NCI-H146 treated with DMSO at 0.1 percent for 48 hours (cell line): ENCODE measurements at regions not wholly inside any gene's neighbourhood (a gene's known extent, or its start where the extent isn't known, plus 50 kb on each side); places are given as distances from the start of the nearest gene placed in this dataset.
"Not testable (repeated sequence)": the region's sequence is repeated elsewhere in the genome, so short reads cannot be mapped to it uniquely, and the experiment has no call there.

Experiments
- DNase-seq: peaks from one replicate; lab custom pipeline; 2025; ENCODE audit not compliant: unreplicated experiment; lab: John Stamatoyannopoulos, UW

DNA sequence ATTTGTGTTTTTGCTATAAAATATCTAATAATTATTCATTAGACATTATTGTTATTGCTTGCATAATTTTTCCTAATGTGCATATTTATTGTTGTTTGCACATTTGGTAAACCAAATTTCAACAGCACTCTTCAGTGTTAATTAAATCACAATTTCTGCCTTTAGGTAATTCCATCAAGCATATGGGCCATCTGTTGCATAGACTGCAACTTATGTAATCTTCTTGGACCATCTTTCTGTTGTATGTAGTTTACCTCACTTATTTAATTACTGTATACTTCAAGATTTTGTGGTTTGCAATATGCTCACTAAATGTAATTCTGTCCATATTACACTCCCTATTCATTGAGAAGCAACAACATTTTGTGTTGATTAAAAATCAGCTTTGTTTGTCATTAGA, 1360.1 kb downstream of the REEP3 start:
- DNase-seq: no peak

DNA sequence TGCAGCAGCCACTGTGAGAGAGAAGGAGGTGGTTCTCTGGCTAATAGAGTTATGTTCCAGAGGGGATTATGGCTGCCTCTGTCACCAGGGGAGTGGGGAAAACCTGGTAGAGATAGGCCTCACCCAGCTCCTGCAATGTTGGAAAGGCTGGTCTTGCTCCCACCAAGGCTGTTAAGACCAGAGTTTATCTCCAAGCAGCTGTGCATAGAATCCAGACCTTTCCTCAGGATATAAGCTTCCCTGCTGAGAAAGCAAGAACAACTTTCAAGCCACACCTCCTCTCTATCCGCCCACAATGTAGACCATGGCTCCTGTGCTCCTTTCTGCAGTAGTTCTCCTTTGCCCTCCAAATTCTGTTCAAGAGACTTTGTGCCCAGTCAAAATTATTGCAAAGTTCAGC, 1375.4 kb downstream of the REEP3 start:
- no peak for DNase-seq

DNA sequence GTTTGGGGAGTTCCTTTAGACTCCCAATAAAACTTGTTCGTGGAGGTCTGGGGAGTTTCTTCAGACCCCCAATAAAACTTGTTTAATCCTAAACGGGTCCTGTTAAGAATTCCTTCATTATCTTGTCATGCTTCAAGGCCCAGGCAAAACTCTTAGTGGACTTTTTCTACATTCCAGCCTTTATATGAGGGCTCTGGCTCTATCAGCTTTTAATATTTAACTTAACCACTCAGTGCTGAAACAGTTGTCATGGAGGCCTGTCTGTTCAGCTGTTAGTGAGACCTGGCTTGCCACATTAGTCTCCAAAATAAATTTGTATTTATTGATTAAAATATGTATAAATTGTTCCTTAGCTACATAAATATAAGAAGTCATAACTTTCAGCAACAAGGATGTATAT, 1385.1 kb downstream of the REEP3 start:
- DNase-seq: not testable (repeated sequence)

DNA sequence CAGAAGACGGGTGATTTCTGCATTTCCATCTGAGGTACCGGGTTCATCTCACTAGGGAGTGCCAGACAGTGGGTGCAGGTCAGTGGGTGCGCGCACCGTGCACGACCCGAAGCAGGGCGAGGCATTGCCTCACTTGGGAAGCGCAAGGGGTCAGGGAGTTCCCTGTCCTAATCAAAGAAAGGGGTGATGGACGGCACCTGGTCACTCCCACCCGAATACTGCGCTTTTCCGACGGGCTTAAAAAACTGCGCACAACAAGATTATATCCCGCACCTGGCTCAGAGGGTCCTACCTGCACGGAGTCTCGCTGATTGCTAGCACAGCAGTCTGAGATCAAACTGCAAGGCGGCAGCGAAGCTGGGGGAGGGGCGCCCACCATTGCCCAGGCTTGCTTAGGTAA, 1403.1 kb downstream of the REEP3 start:
- DNase-seq: not testable (repeated sequence)

DNA sequence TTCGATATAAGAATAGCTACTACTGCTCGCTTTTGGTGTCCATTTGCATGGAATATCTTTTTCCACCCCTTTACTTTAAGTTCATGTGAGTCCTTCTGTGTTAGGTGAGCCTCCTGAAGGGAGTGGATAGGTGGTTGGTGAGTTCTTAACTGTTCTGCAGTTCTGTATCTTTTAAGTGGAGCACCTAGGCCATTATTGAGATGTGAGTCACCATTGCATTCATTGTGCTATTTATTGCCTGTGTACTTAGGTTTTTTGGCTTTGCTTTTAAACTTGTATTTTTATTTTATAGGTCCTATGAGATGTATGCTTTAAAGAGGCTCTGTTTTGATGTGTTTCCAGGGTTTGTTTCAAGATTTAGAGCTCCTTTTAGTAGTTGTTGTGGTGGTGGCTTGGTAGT, 1430.8 kb downstream of the REEP3 start:
- DNase-seq: no peak

DNA sequence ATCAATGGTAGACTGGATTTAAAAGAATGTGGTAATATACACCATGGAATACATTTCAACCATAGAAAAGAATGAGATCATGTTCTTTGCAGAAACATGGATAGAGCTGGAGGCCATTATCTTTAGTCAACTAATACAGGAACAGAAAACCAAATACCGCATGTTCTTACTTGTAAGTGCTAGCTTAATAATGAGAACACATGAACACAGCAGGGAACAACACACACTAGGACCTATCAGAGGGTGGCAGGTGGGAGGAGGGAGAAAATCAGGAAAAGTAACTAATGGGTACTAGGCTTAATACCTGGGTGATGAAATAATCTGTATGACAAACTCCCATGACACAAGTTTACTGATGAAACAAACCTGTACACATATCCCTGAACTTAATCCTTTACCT, 1435.2 kb downstream of the REEP3 start:
- DNase-seq: no peak

DNA sequence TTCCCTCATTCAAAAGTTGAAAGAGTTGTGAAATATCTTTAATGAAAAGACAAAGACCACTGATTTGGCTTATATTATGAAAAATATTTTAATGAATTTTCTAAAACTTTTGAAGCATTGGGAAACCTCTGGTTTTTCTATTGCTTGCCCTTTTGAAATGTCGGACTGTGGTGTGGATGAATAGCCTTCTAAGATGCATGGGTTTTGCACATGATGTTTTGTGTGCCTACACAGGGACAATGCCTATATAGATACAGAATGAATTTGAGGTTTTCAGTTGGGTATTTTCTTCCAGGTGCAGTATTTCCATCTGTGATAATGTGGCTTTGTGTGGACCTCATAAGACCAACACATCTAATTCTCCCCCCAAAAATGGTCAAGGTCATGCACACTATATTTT, 1437.9 kb downstream of the REEP3 start:
- DNase-seq: no peak

DNA sequence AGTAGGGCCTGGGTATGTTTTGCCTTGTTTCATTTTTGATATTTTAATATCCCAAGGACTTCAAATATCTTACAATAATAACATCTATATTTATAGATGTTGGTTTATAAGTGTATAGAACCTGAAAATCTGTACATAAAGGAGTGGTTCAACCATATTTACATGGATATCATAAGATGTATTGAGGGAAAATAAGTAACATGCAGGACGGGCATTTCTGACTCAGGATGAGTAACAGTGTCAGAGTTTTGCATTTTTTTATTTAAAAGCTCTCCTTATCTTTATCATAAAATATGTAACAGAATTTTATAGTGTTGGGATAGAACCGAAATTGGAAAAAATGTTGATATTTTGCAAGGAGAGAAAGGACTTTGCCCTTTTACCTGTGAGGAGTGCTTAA, 1438.7 kb downstream of the REEP3 start:
- DNase-seq: no peak

DNA sequence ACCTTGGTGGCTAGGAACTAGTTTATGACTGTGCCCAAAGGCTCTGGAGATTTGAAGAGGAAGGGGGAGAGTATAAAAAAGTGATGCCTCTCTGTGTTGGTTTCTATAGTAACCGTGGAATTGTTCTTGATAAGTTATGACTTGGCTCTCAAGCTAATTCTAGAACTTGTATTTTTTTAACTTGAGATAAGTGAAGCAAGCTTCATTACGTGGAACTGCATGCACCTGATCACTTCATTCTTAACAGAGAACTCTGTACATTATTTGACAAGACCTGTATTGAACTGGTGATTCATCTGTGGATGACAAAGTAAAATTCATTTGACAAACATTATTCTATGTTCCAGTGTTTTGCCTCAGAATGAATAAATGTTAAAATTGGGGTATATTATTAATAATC, 1452.2 kb downstream of the REEP3 start:
- DNase-seq: no peak

DNA sequence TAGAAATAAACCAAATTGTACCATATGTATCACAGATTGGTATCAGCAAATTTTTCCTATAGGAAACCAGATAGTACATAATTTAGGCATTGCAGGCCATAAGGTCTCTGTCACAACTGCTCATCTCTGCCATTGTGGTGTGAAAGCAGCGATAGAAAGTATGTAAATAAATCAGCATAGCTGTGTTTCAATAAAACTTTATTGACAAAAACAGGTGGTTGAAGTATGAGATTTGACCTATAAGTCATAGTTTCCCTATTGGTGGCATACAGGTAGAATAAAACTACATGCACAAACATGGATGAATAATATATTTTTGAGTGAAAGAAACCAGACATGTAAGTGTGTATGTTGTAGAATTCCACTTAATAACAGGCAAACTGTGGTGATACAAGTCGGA, 1454.9 kb downstream of the REEP3 start:
- no peak for DNase-seq

DNA sequence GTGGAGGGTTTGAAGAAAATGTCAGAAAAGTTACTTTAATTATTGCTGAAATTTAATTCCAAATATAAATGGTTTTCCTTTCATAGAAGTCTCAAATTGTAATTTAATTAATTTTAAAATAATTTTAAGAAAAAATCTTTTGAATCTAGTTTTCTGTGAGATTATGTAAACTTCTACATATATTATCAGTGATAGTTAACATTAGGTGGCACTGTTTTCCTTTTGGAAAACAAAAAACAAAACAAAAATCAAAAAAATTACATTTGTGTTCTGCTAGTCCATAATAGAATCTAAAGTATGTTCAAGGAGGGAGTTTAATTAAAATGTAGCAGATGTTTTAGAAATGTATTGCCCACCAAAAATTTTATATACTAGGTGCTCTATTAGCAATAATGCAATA, 1456.7 kb downstream of the REEP3 start:
- no peak for DNase-seq

DNA sequence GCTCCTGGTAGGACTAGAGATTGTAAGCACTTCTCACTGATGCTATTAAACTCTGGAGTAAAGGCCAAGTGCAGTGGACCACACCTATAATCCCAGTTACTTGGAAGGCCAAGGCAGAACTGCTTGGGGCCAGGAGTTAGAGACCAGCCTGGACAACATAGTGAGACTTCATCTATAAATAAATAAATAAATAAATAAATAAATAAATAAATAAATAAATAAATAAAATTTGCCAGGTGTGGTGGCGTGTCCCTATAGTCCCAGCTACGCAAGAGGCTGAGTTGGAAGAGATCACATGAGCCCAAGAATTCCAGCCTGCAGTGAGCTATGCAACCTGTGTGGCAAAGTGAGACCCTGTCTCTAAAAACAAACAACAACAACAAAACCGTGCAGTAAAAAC, 1475.7 kb downstream of the REEP3 start:
- DNase-seq: no peak

DNA sequence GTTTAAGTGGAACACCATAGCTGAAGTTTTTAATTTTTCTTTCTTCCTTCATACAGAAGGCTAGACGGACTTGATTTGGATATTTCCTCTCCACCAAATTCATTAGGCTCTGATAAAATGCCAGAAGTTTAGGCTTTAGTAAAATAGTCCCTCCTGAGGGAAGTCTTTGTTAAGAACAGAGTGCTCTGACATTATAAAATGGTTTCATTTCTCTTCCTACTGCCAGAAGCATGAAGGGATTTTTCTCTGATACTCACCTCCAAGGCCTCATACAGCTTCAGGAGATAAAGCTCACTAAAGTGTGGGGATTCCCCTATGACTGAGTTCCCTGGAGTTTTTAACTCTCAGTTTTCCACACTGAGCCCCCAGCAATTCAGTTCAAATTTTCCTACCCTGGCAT, 1489.6 kb downstream of the REEP3 start:
- DNase-seq: no peak

DNA sequence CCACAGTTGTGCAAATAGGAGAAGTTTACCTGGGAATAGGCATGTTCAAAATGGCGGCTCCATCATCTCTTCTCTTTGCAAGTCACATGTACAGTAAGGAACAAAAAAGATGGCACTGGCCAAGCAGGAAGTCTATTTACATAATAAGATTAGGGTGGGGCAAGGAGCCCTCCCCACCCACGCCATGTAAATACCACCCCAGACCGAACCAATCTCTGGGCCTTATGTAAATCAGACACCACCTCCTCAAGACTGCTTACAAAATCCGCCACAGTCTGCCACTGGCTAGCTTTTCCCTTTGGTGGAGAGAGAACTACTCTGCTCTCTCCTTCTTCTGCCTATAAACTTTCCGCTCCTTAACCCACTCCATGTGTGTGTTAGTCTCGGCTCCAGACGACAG, 1496.3 kb downstream of the REEP3 start:
- no peak for DNase-seq

DNA sequence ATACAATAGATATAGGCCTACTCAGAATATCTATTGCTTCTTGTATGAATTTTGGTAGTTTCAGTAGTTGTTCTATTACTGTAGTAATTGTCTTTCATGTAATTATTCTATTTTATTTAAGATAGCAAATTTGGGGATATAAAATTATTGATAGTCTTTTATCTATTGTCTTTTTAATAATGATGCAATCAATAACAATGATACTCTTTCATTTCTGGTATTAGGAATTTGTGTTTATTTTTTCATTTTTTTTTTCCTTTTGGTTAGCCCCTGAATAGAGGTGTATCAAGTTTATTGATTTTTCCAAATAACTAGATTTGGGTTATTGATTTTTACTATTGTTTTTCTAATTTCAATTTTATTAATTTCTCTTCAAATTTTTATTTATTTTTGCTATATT, 1503.7 kb downstream of the REEP3 start:
- DNase-seq: no peak

DNA sequence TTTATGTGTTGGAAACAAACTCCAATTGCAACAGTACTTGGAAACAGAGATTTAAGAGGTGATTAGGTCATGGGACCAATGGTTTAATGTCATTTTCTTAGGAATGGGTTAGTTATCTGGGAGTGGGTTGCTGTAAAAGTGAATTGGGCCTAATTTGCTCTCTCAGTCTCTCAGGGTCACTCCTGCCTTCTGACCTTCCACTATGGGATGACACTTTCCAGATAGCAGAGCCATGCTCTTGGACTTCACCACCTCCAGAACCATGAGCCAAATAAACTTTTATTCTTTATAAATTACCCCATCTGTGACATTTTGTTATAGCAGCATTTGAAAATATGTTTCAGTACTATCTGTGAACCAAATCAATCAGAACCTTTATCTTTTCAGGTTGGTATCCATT, 1509.1 kb downstream of the REEP3 start:
- no peak for DNase-seq

DNA sequence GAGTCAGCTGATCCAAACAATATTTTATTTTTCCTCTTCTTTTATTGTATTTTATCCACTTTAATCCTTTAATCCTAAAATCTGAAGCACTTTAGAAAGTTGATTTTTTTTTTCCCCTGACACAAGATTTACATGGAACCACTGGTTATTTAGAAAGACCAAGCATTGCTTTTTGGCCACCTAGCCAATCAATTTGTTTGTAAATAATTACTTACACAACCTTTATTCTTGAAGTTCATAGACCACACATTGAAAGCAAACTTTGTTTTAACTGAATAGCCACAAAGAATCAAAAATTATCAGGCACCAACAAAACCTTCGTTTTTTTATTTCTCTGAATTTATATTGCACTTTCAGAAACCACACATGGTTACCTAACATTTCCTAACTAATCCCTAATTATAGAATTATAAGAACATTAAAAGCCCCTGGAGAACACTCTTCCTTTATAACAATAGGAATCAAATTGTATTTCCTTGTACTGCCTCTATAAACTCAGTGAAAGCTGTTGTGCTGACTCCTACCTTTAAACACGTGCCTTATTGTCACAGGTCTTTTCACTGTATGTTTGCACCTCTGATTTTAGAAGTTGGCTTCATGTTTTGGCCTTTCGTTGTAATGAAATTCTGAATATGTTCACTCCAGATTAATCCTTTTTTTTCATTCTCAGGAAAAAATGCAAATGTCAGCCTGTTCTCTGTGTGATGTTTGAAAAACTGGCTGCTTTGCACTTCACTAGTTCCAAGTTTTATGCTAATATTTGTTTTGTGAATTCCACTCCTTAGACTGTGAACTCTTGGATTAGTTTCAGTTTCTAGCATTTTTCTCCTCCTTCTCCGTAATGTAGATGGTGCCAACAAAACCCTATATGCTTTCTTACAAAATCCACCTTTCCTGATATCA, 1511.9 kb downstream of the REEP3 start:
- DNase-seq: no peak

DNA sequence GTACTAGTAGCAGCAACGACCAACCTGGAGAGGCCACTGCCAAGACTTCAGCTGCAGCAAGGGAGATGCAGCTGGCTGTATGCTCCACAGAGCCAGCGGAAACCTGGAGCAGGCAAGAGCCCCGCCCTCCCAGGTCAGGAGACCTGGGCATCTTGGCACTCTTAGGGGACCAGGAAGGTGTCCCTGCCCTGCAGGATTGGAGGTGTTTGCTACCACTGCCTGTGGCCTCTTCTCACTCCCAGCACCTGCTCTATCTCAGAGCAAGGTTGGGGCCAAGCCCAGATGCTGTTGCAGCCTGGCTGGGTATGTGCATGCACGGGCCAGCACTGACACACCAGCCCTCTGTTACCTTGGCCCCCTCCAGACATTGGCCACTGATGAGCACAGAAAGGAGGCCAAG, 1512.8 kb downstream of the REEP3 start:
- DNase-seq: no peak

DNA sequence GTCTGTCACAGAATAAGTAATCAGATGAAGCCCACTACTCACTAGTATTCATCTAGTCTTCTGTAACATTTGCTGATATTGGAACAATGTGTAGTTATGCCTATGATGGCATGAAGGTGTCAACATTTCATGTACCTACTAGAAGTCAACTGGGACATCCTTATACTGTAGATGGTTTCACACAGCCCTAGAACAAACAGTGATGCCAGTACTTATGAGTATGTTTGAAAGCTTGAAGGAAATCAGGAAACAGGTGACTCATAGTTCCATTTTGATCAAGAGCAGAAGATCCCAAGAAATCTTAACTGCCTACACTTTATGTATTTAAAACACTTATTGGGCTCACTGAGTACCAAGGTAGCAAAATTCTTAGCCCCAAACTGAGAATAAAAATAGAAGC, 1519.6 kb downstream of the REEP3 start:
- DNase-seq: no peak

DNA sequence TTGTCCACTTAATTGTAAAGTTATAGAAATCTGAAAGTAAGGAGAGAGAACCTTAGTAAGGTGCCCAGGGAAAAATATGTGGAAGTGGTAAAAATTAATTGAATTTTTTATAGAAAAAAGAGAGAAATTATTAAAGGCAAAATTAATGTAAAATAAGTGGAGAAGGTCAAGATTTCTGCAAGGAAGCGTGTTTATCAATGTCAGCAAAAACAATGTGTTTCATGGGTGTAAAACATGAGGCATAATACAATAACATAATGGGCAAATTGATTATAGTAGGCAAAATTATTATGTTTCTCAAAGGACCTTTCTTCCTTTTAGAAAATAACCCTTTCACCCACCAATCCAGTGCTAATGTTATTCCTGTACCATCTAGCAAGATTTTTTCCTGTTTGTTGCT, 1520.1 kb downstream of the REEP3 start:
- no peak for DNase-seq

DNA sequence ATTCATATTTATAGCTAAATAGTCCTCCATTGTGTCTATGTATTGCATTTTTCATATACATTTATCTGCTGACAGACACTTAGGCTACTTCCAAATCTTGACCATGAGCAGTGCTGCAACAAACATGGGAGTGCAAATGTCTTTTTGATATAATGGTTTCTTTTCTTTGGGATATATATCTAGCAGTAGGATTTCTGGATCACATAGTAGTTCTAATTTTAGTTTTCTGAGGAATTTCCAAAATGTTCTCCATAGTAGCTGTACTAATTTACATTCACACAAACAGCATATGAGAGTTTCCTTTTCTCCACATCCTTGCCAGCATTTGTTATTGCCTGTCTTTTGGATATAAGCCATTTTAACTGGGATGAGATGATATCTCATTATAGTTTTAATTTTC, 1521.3 kb downstream of the REEP3 start:
- DNase-seq: no peak

DNA sequence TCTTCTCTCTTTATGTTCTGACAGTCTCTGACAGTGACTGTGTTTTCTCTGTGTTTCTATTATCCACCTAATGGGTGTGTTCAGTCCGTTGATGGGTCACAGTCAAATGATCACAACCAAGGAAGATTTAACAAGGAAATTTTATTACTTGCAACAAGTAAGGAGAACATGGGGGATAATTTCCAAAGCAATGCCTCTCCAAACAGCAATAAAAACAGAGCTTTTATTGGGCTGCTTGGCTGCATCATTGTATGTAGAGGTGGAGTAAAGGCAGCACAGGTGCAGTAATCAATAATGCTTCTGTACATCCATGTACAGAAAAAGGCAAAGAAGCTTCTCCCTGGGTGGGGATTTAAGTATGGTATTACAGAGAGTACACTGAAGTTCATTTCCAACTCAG, 1525.6 kb downstream of the REEP3 start:
- DNase-seq: no peak

DNA sequence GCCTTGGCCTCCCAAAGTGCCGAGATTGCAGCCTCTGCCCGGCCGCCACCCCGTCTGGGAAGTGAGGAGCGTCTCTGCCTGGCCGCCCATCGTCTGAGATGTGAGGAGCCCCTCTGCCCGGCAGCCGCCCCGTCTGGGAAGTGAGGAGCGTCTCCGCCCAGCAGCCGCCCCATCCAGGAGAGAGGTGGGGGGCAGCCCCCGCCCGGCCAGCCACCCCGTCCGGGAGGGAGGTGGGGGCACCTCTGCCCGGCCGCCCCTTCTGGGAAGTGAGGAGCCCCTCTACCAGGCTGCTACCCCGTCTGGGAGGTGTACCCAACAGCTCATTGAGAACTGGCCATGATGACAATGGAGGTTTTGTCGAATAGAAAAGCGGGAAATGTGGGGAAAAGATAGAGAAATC, 1530.9 kb downstream of the REEP3 start:
- DNase-seq: not testable (repeated sequence)
